ENCODE measurements at regions not wholly inside any gene's neighbourhood (a gene's known extent, or its start where the extent isn't known, plus 50 kb on each side); places are given as distances from the start of the nearest gene placed in this dataset.

DNA sequence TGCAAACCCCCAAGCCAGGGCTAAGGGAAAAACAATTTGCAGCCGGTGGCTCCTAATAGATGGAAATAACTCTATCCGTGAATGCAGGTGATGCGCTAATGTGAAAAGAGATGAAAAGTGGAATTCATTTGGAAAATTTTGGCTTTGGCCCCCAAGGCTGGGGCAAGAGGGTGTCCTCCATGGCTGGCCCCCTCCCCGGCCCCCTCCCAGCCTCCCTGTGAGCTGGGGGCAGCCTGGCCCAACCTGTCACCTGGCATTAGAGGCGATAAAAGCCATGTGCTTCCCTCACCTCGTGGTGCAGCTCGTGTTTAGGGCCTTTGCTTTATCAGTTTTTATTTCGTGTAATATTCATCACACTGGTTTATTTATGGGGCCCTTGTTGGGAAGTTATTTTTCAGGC, 267.2 kb downstream of the ENGASE start:
- no peak for DNase-seq (ENCODE audit: low read depth)

DNA sequence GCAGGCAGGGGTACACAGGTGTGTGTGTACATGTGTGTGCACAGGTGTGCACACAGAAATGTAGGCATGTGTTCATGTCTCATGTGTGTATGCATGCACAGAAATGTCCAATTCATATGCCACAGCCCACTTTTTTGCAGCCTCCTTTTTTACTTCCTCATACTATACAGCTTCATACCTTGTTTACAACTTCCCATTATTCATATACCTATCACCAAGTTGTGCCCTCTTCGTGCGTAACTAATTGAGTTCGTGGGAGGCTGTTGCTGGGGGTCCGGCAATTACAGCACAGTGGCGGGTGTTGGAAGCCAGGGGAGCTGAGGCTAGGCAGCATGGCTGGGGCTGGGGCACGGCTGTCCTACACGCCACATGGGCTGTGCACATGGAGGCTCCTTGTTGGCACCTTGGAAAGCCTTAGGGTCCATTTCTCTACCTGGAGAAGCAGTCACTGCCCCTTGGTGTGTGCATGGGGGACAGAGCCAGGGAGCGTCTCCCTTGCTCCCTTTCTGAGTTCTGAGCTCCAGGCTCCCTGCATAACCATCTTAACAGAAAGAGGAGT, 266.7 kb downstream of the ENGASE start:
- no peak for DNase-seq (ENCODE audit: low read depth)

DNA sequence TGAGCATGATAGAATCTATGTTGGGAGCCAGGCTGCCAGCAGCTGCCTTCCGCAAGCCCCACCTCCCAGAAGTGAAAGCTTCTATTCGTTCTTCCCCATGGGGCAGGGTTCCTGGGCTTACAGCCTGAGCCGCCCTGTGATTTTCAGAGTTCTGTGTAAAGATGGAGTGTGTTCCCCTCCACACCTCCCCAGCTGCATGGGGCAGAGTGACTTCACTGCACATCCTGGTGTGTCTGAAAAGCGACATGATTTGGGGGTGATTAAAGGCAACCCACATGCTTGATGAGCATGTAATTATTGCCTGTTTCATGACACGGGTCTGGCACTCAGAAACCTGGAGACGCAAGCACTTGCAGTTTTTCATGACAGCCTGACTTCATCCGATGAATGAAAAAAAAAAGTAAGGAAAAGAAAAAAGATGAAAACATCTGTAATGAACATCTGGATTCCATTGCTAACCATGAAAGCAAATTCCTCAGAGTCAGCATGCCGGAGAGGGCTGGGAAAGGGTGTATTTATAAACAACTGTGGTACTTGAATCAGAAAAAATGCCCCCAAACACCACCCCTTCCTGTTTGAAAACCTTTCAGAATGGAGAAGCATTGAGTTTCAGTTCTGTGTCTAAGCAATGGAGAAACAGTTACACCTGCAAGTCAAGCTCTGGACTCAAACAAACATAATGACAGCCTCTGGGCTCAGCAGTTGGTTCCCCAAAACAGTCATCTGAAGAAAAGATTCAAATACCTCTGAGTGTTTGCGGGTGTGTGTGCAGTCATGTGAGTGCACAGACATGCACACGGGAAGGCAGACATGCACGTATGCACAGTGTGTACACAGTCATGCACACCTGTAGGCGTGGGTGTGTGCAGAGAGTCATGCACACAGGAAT, 266.0 kb downstream of the ENGASE start:
- DNase-seq (ENCODE audit: low read depth) = no peak

DNA sequence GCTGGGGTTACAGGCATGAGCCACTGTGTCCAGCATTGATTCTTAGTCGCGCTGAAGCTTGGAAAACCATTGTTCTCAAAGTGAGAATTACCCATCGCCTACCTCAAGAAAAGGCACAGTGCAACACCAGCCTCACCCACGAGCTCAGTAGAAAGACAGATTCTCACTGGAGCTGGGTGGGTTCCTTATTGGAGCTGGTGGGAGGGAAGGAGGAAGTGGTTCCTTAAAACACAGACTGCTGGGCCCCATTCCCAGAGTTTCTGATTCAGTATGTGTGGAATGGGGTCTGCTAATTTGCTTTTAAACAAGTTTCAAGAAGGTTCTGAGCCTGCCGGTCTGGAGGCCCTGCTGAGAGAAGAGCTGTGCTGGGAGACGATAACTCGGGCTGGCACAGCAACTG, 264.7 kb downstream of the ENGASE start:
- no peak for DNase-seq (ENCODE audit: low read depth)

DNA sequence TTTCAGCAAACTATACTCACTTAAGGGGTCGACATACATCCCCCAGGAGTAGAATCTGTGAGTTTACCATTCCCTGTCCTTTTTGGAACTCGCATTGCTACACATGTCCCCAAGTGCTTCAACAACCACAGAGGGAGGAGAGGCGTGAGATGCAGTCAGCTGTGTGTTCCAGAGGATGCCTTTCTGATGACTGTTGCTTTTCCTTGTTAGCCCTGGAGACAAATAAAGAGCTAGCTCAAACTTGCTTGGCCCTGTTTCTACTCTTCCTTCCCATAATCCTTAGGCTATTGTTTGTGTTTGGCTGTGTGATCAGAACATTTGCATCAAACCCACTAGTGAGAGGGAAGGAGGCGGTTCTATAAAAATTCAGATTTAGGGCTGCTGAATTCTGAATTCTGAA, 264.0 kb downstream of the ENGASE start:
- DNase-seq (ENCODE audit: low read depth) = no peak

DNA sequence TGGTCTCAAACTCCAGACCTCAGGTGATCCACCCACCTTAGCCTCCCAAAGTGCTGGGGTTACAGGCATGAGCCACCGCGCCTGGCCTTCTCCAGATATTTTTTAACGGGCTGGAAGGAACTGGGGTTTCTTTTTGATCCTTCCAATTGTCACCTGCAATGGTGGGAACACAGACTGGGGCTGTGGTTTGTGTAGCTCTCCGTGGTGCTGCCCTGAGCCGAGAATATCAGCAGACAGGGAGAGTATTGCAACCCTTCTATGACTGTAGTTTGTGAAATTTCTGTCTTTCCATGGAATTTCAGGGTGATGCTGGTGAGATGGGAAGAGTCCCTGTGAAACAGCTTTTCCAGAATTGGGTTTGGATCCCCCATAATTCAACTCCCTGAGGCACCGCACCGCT, 263.5 kb downstream of the ENGASE start:
- no peak for DNase-seq (ENCODE audit: low read depth)

DNA sequence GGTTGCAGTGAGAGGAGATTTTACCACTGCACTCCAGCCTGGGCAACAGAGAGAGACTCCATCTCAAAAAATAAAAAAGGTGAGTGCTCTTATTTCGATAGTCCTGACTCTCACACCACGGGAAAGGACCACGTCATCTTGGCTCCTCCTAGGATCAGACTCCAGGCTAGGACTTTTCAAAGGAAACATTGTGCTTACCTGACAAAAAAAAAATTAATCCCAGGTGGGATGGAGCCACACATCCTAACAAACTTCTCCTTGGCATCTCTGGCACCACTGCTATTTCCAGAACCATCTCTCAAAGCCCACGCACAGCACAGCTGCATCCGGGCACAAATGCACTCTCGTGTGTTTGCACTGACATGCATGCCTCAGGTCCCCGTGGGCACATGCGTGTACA, 262.4 kb downstream of the ENGASE start:
- DNase-seq (ENCODE audit: low read depth) = no peak

DNA sequence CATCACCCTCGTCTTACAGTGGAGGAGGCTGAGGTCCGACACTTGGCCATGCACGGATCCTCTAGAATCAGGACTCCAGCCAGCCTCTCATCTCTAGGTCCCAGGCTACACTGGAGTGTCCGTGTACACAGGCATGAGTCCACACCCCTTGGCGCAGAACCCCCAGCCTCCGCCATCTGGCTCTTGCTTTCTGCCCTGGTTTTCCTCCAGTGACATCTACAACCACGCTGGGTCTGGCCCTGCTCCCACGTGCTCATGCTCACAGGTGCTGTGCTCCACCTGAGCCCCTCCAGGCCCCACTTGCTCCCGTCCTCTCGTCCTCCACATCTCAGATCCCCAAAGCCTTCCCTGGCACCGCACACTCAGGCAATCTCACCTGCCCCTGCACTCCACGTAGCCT, 260.8 kb downstream of the ENGASE start:
- no peak for DNase-seq (ENCODE audit: low read depth)

DNA sequence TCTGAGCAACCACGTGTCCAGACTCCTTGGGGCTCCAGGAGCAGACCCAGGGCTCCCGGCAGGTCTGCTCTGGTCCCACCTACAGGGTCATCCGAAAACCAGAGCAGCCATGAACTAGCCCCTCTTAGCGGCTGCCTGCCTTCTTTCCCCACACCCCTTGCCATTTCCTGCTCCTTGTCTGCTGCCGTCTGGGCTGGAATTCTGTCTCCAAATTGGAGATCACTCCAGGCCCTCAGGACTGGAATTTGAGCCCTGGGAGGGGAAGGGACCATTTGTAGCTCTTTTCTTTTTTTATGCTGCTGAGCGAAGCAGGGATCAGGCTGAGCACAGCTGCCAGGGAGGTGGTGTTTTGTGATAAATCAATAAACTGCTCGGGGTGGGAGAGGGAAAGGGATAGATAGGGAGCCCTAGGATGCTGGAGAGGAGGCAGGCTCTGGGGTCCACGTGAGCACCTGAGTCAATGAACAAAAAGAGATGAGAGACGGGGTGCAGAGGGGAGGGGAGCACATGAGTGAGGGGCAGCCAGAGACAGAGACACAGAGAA, 257.5 kb downstream of the ENGASE start:
- no peak for DNase-seq (ENCODE audit: low read depth)

DNA sequence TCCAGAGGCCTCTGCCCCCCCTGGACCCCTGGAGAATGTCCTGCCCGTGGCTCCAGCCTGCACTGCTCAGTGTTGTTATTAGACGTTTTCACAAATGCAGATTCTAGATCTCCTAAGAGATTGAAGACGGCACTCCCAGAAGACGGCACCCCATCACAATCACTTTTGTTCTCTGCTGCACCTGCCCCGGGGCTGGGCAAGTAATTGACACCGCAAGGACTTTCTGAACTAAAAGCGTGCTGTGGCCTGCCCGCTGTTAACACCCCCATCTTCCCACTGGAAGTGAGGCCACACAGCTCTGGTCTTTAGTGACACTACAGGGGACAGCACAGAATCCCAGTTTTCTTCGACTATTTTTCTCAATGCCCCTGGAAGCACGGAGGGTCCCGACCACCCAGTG, 256.9 kb downstream of the ENGASE start:
- no peak for DNase-seq (ENCODE audit: low read depth)

DNA sequence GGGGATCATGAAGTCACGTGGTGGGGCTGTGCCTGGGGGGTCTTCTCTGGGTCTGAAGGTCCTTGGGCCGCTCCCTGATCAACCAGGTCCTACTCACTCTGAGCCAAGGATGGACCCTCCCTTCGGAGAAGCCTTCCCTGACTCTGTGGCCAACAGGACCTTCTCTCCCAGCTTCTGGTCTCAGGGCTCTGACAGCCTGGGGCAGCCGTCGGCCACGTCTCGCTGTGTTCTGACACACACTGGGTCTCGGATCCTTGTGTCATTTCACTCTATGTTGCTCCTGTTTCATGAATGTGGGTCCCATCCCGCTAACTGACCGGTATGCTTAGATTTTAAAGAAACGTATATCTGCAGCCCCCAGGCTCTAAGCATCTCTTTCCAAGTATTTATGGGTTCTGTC, 256.1 kb downstream of the ENGASE start:
- no peak for DNase-seq (ENCODE audit: low read depth)

DNA sequence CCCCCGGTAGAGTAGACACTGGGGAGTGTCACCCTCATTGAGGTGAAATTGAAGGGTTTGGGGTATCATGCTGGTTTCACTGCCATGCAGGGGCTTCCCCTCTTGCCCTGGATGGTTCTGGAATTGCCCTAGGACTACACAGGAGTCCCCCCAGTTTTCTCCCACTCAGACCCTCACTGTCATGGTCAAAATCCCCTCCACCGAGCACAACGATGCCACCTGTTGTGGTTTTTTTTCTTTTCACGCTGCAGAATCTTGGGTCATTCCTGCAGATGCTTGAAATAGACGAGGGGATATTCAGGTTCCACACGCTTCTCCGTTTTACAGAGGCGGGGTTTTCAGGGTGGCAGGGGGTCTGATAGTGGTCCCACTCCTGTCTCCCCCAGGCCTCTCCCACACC, 255.6 kb downstream of the ENGASE start:
- no peak for DNase-seq (ENCODE audit: low read depth)

DNA sequence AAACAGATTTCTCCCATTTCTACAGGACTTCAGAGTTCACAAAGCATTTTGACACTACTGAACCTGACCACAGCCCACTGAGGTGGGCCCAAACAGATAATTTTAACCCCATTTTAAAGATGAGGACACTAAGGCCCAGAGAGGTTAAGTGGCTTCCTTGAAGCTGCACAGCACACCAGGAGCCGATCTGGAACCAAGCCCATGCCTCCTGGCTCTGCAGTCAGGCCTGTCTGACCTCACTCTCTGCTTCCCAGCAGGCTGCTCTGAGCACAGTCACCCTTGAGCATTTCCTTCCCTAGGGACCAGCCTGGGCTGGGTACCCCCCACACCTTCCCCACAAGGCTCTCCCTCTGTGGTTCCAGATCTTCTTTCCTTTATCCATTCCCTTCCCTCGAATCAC, 252.2 kb downstream of the ENGASE start:
- DNase-seq (ENCODE audit: low read depth) = no peak

DNA sequence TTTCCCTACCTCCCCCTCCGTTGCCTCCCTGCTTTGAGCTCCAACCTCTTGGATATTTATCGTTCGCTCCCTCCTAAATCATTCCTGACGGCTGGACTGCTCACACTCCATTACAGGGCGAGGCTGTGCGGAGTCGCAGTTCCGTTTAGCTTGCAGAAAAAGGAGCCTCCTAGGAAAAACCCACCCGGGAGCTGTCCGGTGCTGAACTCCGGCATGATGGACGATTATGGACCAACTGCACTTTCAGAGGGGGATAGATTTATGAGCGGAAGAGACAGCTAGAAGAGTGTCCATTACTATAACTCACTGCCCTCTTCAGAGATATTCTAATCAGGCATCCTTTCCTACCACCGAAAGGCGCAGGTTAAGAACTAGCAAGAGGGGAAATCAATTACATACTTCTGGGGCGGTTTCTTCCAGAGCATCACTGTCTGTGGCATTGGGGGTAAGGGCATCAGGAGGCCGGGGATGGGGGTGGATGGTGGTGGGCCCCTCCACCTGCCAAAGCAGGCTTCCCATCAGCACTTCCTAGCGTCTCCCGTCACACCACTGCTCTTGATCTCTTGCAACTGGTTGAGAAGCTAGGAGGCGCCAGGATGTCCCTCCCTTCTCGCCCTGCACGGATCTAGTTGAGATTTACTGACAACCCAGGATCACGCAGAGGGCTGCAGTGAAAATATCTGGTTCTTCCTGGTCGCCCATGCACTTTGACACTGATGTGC, 251.2 kb downstream of the ENGASE start:
- no peak for DNase-seq (ENCODE audit: low read depth)

DNA sequence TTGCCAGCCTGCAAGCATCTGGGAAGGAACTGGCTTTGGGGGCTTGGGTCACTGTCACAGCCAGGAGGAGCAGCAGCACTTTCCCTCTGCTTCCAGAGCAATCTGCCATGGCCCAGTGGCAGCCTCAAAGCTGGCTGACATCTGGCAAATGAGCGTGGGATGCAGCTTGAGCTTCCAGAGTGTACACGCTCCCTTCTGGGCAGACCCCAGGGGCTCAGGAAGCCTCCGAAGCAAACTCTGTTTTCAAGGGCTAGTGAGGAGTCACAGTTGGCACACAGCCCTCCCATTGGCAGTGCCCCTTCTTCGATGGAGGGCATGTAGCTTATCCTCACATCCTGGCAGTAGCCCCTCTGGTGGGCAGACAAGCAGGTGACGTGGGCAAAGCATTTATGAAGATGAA, 249.6 kb downstream of the ENGASE start:
- no peak for DNase-seq (ENCODE audit: low read depth)

DNA sequence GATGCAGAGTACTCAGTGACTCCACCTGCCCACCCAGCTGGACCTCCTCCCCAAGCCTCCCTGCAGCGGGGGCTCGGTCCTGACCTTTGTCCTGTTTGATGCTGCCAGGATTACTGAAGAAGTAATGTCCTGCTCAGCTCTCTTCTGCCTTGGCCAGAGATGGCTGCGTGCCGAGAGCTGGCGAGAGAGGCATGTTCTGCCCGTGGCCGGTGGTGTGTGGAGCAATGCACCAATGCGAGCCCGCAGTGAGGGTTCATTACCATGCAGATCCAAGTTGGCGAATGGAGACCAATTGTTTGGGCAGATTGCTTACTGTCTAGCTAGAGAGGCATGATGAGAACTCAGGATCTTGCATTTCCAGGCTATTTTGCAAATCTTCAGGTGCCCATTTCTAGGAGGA, 248.9 kb downstream of the ENGASE start:
- no peak for DNase-seq (ENCODE audit: low read depth)

DNA sequence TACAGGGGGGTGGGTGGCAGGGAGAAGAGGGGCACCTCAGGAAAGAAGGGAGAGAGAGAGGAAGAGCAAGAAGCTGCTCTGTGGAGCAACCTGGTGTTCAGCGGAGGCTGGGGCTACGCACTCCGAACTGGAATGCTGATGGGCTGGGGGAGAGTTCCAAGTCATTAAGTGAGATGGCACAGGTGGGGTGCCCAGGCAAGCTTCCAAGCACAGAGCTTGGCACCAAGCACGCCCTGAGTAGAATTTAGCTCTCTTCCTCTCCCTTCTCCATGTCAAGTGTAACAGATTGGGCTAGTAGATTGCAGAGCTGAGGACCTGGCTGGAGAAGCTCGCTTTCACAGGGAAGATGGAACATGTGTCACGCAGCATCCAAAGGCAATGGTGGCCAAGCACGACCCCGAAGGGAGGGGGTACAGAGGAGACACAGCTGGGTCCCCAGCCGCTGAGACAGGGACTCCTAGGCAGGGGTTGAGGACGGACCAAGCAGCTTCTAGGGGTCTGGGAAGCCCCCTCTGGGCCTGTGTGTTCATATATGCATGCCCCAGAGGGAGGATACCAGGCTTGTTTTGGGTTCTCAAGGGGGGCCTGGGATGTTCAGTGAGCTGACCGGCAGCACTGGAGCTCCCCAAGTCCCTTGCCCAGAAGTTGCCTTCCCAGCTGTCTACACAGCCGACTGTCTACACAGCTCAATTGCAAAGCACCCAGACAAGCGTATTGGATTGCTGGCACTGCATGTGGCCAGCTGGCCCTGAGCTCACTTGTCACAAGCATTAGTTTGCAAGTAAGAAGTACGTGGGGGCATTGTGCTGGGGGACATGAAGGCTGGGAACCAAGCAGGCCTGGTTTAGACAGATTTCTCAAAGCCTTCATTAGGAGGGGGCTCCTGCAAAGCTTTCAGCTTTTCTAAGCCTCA, 247.8 kb downstream of the ENGASE start:
- DNase-seq (ENCODE audit: low read depth) = no peak

DNA sequence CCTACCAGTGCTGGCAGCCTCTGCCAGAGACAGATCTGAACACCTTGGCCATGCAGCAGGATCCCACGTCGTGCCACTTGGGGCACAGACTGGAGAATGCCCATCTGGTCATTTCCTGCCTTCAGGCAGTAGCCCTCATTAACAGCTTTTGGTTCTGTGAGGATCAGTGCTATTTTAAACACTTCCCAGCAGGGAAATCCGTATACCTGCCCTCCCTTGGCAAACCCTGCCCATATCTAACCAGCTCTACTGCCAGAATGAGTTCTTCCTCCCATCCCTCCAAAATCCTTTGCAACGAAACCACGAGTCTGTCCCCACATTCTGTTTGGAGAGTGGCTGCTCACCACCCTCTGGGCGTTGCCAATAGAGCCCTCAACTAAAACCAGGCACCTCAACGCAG, 245.7 kb downstream of the ENGASE start:
- no peak for DNase-seq (ENCODE audit: low read depth)

DNA sequence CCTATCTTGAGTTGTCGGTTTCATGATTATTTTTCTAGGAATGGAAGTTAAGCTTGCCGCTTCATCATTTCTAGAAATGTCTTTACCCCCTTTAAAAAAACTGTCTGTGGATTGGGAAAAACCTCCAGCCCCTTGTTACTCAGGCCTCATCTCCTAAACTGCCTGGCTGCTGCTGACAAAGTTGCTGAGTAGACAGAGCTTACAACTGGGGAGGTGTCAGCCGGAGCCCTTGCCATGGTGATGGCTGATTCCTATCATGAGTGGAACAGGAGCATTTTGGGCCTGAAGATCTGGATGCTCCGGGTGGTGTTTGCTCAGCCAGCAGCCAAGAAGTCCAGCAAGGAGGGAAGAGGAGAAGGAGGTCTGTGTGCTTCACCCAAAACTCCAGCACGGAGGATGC, 243.3 kb downstream of the ENGASE start:
- DNase-seq (ENCODE audit: low read depth) = no peak

DNA sequence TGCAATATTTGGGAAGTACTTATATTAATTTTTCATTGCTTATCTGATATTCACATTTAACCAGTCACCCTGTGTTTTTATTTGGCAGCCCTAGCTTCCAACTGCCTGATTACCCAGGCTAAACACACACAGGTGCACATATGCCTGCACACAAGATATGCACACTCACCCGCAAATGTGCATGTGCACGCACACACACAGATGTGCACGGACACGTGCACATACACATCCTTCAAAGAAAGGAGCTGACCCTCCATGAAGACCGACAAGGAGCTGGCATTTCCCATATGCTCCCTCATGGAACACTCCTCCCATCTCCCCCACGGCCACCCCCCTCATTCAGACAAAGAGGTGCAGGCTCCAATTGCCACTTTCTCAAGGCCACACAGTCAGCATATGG, 242.2 kb downstream of the ENGASE start:
- DNase-seq (ENCODE audit: low read depth) = no peak

DNA sequence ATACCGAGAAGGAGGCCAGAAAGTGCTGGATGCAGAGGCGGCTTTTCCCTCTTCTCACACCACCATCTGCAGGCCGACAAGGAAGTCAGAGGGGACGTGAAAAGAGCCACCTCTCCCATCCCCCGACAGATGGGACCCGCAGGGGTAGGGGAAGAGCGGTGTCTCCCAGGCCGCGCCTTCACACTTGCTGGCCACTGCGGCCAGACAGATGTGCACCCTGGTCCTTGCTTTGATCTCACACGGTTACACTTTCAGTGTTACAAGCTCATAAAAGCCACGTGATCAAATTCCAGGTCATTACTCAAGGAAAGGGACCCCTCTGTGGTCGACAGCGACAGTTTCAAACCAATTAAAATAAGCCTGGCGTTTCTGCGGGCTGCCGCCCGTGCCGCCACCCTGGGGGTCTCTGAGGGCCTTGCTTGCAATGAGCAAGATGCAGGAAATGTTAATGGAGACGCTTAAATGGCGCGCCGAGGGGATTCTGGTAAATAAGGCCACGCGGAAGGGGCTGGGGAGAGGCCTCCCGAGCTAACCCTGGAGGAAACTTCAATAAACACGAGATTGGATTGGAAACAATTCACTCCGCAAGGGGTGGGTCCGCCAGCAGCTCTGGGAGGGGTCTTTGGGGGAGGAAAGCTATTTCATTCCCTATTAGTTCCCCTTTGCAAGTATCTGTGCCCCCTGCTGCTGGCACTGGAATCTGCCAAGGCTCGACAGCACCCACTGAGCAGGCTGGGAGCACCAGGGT, 240.9 kb downstream of the ENGASE start:
- DNase-seq (ENCODE audit: low read depth) = no peak

Measured in activated T-helper 1 cell treated with Interleukin-2 at 50 U/mL for 16 hours (primary cell).